Neuronal stem cell (in vitro differentiated cells): ENCODE measurements at regions not wholly inside any gene's neighbourhood (a gene's known extent, or its start where the extent isn't known, plus 50 kb on each side); places are given as distances from the start of the nearest gene placed in this dataset.

ENCODE experiments used
- DNase-seq: peaks from one replicate; pipeline ENCODE4 v3.0.0-alpha.2; 2013; ENCODE audit warnings: low spot score
- H2AFZ ChIP-seq: one replicate; pipeline ENCODE4 v1.6.1; 2013; ENCODE audit warnings: mild to moderate bottlenecking, low read length, inconsistent platforms
- H2AK5ac ChIP-seq: 2 replicates; pipeline ENCODE4 v1.6.1; 2013; ENCODE audit warnings: low read depth, mild to moderate bottlenecking, inconsistent platforms, low read length, moderate library complexity, mixed read lengths
- H2BK120ac ChIP-seq: 2 replicates; pipeline ENCODE4 v1.6.1; 2013; ENCODE audit warnings: low read depth, mild to moderate bottlenecking, inconsistent platforms, low read length, moderate library complexity, mixed read lengths
- H2BK12ac ChIP-seq: one replicate; pipeline ENCODE4 v1.6.1; 2013; ENCODE audit warnings: low read length, inconsistent platforms
- H2BK15ac ChIP-seq: 2 replicates; pipeline ENCODE4 v1.6.1; 2013; ENCODE audit warnings: mild to moderate bottlenecking, low read length, inconsistent platforms, mixed read lengths
- H2BK5ac ChIP-seq: one replicate; pipeline ENCODE4 v1.6.1; 2013; ENCODE audit warnings: inconsistent platforms, mild to moderate bottlenecking, low read length, moderate library complexity
- H3K14ac ChIP-seq: one replicate; pipeline ENCODE4 v1.6.1; 2013; ENCODE audit warnings: low read length, inconsistent platforms
- H3K18ac ChIP-seq: 2 replicates; pipeline ENCODE4 v1.6.1; 2013; ENCODE audit warnings: low read length, inconsistent platforms
- H3K23ac ChIP-seq: 2 replicates; pipeline ENCODE4 v1.6.1; 2013; ENCODE audit warnings: low read depth, mild to moderate bottlenecking, mixed read lengths, low read length, inconsistent platforms; ENCODE audit not compliant: poor library complexity
- H3K27ac ChIP-seq: replicated peaks from 3 replicates; pipeline ENCODE4 v1.5.1; 2013; ENCODE audit warnings: low read length, inconsistent platforms
- H3K27me3 ChIP-seq, 3 experiments: 2 replicates each; pipeline ENCODE4 v1.6.1; 2013; ENCODE audit warnings: low read length in 3 of 3, mild to moderate bottlenecking in 2 of 3, inconsistent platforms in 1 of 3, low read depth in 1 of 3, mixed read lengths in 1 of 3, moderate library complexity in 1 of 3; ENCODE audit not compliant: control insufficient read depth in 3 of 3, insufficient read depth in 3 of 3
- H3K36me3 ChIP-seq, 2 donors: replicated peaks in 1 of 2; 2 replicates each; pipeline ENCODE4 v1.6.1; 2013; ENCODE audit warnings: low read length in 2 of 2; ENCODE audit not compliant: control insufficient read depth in 2 of 2, insufficient read depth in 2 of 2
- H3K4ac ChIP-seq: 2 replicates; pipeline ENCODE4 v1.6.1; 2013; ENCODE audit warnings: inconsistent platforms, mild to moderate bottlenecking, low read length, moderate library complexity
- H3K4me1 ChIP-seq, 2 donors: 1 replicate in 1 of 2; 2 replicates in 1 of 2; pipeline ENCODE4 v1.6.1; 2013; ENCODE audit warnings: low read length in 2 of 2, low read depth in 1 of 2; ENCODE audit not compliant: control insufficient read depth in 2 of 2, insufficient read depth in 1 of 2
- H3K4me2 ChIP-seq: one replicate; pipeline ENCODE4 v1.6.1; 2013; ENCODE audit warnings: mild to moderate bottlenecking, low read length, inconsistent platforms; ENCODE audit not compliant: insufficient read depth, poor library complexity, severe bottlenecking
- H3K4me3 ChIP-seq, 2 donors: 2 replicates each; pipeline ENCODE4 v1.5.1; 2013; ENCODE audit warnings: low read length in 2 of 2, mild to moderate bottlenecking in 2 of 2, inconsistent platforms in 1 of 2, moderate library complexity in 1 of 2
- H3K79me1 ChIP-seq: one replicate; pipeline ENCODE4 v1.6.1; 2013; ENCODE audit warnings: low read depth, mild to moderate bottlenecking, inconsistent platforms, low read length, moderate library complexity
- H3K9ac ChIP-seq: one replicate; pipeline ENCODE4 v1.6.1; 2013; ENCODE audit warnings: mild to moderate bottlenecking, low read depth, low read length, inconsistent platforms; ENCODE audit not compliant: poor library complexity
- H3K9me3 ChIP-seq, 2 donors: replicated peaks in 1 of 2; 2 replicates each; pipeline versions ENCODE3 to v1.6.1; 2013; ENCODE audit warnings: low read length in 2 of 2, mild to moderate bottlenecking in 2 of 2, inconsistent platforms in 1 of 2, low read depth in 1 of 2, mixed read lengths in 1 of 2, moderate library complexity in 1 of 2; ENCODE audit not compliant: control insufficient read depth in 2 of 2, insufficient read depth in 1 of 2
- H4K8ac ChIP-seq: one replicate; pipeline ENCODE4 v1.6.1; 2013; ENCODE audit warnings: low read depth, mild to moderate bottlenecking, inconsistent platforms, low read length, moderate library complexity
- H4K91ac ChIP-seq: one replicate; pipeline ENCODE4 v1.6.1; 2013; ENCODE audit warnings: low read length, low read depth, mild to moderate bottlenecking, inconsistent platforms; ENCODE audit not compliant: poor library complexity
- WGBS, 2 donors: extraction: QIAGEN DNeasy Blood & Tissue Kit; methylation state at CpG; one replicate each; pipeline ENCODE4 v1.1.7; 2013; ENCODE audit warnings: missing lambda C conversion rate in 2 of 2, mixed read lengths in 1 of 2; ENCODE audit not compliant: insufficient read length in 2 of 2, insufficient replicate concordance in 1 of 2; ENCODE audit errors: extremely low coverage in 2 of 2; 5-methylcytosine and 5-hydroxymethylcytosine counted together

GRCh38 chr6:86471791-86472190 lies 465.5 kb upstream of the HTR1E start:
- H2BK5ac ChIP-seq = no peak overlapping the region
- no peak overlapping the region for H2BK15ac ChIP-seq
- H4K8ac ChIP-seq = no peak overlapping the region
- H2BK120ac ChIP-seq = no peak overlapping the region
- H2AK5ac ChIP-seq = no peak overlapping the region
- no peak overlapping the region for H3K4me3 ChIP-seq
- H4K91ac ChIP-seq = no peak overlapping the region
- H3K14ac ChIP-seq = no peak overlapping the region
- H3K27ac ChIP-seq = no peak overlapping the region
- no peak overlapping the region for H3K4ac ChIP-seq
- no peaks in the 10 kb centered on the region for H3K9me3 ChIP-seq
- H2AFZ ChIP-seq = no peak overlapping the region
- WGBS, 2 donors = no CpG with 5 or more reads among the region's 3 CpGs
- no peak overlapping the region for H3K18ac ChIP-seq
- H3K27me3 ChIP-seq = no peaks in the 10 kb centered on the region
- H3K4me2 ChIP-seq = no peak overlapping the region
- H2BK12ac ChIP-seq = no peak overlapping the region
- no peak for DNase-seq
- no peaks in the 10 kb centered on the region for H3K36me3 ChIP-seq
- no peak overlapping the region for H3K9ac ChIP-seq
- H3K4me1 ChIP-seq = no peaks in the 10 kb centered on the region
- no peak overlapping the region for H3K23ac ChIP-seq
- no peaks in the 10 kb centered on the region for H3K79me1 ChIP-seq

GRCh38 chr6:86459978-86460377 lies 477.4 kb upstream of the HTR1E start:
- no peak overlapping the region for H3K27ac ChIP-seq
- no peak overlapping the region for H3K23ac ChIP-seq
- no peak overlapping the region for H2BK120ac ChIP-seq
- no peak overlapping the region for H2AK5ac ChIP-seq
- no peak overlapping the region for H4K91ac ChIP-seq
- H3K27me3 ChIP-seq = no peaks in the 10 kb centered on the region
- H3K4ac ChIP-seq = no peak overlapping the region
- no peak overlapping the region for H3K18ac ChIP-seq
- no peak overlapping the region for H4K8ac ChIP-seq
- H3K9me3 ChIP-seq = no peaks in the 10 kb centered on the region
- H3K79me1 ChIP-seq = no peaks in the 10 kb centered on the region
- no peaks in the 10 kb centered on the region for H3K4me1 ChIP-seq
- no peak for DNase-seq
- no peak overlapping the region for H2BK15ac ChIP-seq
- no peak overlapping the region for H2AFZ ChIP-seq
- H3K4me2 ChIP-seq = no peak overlapping the region
- H2BK5ac ChIP-seq = no peak overlapping the region
- no peak overlapping the region for H3K4me3 ChIP-seq
- H2BK12ac ChIP-seq = no peak overlapping the region
- H3K9ac ChIP-seq = no peak overlapping the region
- WGBS, 2 donors = no CpG with 5 or more reads among the region's 4 CpGs
- no peak overlapping the region for H3K14ac ChIP-seq
- H3K36me3 ChIP-seq = no peaks in the 10 kb centered on the region

- Histone ChIP-seq H3K79me1 (no peaks in the 10 kb centered on the region), H3K27me3 (no peaks in the 10 kb centered on the region), H2BK120ac (no peak overlapping the region), H2BK15ac (no peak overlapping the region), H3K23ac (no peak overlapping the region), H3K4me2 (no peak overlapping the region), H3K36me3 (no peaks in the 10 kb centered on the region), H2BK12ac (no peak overlapping the region), H2AK5ac (no peak overlapping the region), H3K4me3 (no peak overlapping the region), H3K18ac (no peak overlapping the region), H3K4ac (no peak overlapping the region), H3K27ac (no peak overlapping the region), H3K9ac (no peak overlapping the region), H3K14ac (no peak overlapping the region), H2BK5ac (no peak overlapping the region), H3K9me3 (no peaks in the 10 kb centered on the region), H2AFZ (no peak overlapping the region), H4K91ac (no peak overlapping the region), H4K8ac (no peak overlapping the region), H3K4me1 (no peaks in the 10 kb centered on the region)
- no peak for DNase-seq
These were observed 480.5 kb upstream of the HTR1E start for GRCh38 chr6:86456821-86457220.

- no peak overlapping the region for H3K9ac ChIP-seq
- no peak overlapping the region for H2BK15ac ChIP-seq
- H3K4ac ChIP-seq = no peak overlapping the region
- no peak overlapping the region for H3K4me2 ChIP-seq
- H3K18ac ChIP-seq = no peak overlapping the region
- H2BK5ac ChIP-seq = no peak overlapping the region
- DNase-seq = no peak
- no peak overlapping the region for H2BK120ac ChIP-seq
- no peaks in the 10 kb centered on the region for H3K79me1 ChIP-seq
- H2AK5ac ChIP-seq = no peak overlapping the region
- H3K36me3 ChIP-seq = no peaks in the 10 kb centered on the region
- H3K9me3 ChIP-seq = peaks cover 0 to 2% of the 10 kb centered on the region in 2 donors
- H4K8ac ChIP-seq = no peak overlapping the region
- H3K14ac ChIP-seq = no peak overlapping the region
- no CpG with 5 or more reads among the region's 1 CpG for WGBS, 2 donors
- H3K4me1 ChIP-seq = no peaks in the 10 kb centered on the region
- no peak overlapping the region for H3K23ac ChIP-seq
- no peak overlapping the region for H3K27ac ChIP-seq
- no peak overlapping the region for H4K91ac ChIP-seq
- H3K4me3 ChIP-seq = no peak overlapping the region
- no peak overlapping the region for H2AFZ ChIP-seq
- no peaks in the 10 kb centered on the region for H3K27me3 ChIP-seq
- no peak overlapping the region for H2BK12ac ChIP-seq
These were observed 484.1 kb upstream of the HTR1E start for GRCh38 chr6:86453232-86453631.
